ENCODE measurements at regions not wholly inside any gene's neighbourhood (a gene's known extent, or its start where the extent isn't known, plus 50 kb on each side); places are given as distances from the start of the nearest gene placed in this dataset.
"Not testable (repeated sequence)": the region's sequence is repeated elsewhere in the genome, so short reads cannot be mapped to it uniquely, and the experiment has no call there.

GRCh38 chr10:130935897-130936550 is 375.5 kb downstream of the TCERG1L start:
- H3K4me1 ChIP-seq (ENCODE audit: low read depth): no peaks in the 10 kb centered on the region
- no peaks in the 10 kb centered on the region for H3K9me3 ChIP-seq (ENCODE audit: low read depth)
- no peaks in the 10 kb centered on the region for H3K36me3 ChIP-seq
- H3K4me3 ChIP-seq: no peak overlapping the region
- TF ChIP-seq CTCF (IDR thresholded peaks at IDR 0.05; ENCODE audit: low read depth, low read length): no peak
- H3K27me3 ChIP-seq: no peaks in the 10 kb centered on the region
- H3K27ac ChIP-seq: no peak overlapping the region
- no peak for DNase-seq (ENCODE audit: low read depth in 1 of 2, low spot score in 1 of 2)

GRCh38 chr10:130936851-130937250 is 374.7 kb downstream of the TCERG1L start:
- H3K4me1 ChIP-seq (ENCODE audit: low read depth): no peaks in the 10 kb centered on the region
- H3K4me3 ChIP-seq: no peak overlapping the region
- no peaks in the 10 kb centered on the region for H3K9me3 ChIP-seq (ENCODE audit: low read depth)
- H3K27me3 ChIP-seq: no peaks in the 10 kb centered on the region
- H3K36me3 ChIP-seq: no peaks in the 10 kb centered on the region
- no peak overlapping the region for H3K27ac ChIP-seq
- no peak for DNase-seq (ENCODE audit: low read depth in 1 of 2, low spot score in 1 of 2)
- no peak for TF ChIP-seq CTCF (IDR thresholded peaks at IDR 0.05; ENCODE audit: low read depth, low read length)

- Histone ChIP-seq H3K27me3 (no peaks in the 10 kb centered on the region), H3K4me1 (ENCODE audit: low read depth) (no peaks in the 10 kb centered on the region), H3K4me3 (no peak overlapping the region), H3K9me3 (ENCODE audit: low read depth) (no peaks in the 10 kb centered on the region), H3K36me3 (no peaks in the 10 kb centered on the region), H3K27ac (no peak overlapping the region)
- DNase-seq (ENCODE audit: low read depth in 1 of 2, low spot score in 1 of 2): no peak
- TF ChIP-seq CTCF (IDR thresholded peaks at IDR 0.05; ENCODE audit: low read depth, low read length): no peak
These were observed 373.5 kb downstream of the TCERG1L start for GRCh38 chr10:130938051-130938450.

GRCh38 chr10:130938891-130939290 is 372.6 kb downstream of the TCERG1L start:
- not testable (repeated sequence) for H3K27me3 ChIP-seq; H3K9me3 ChIP-seq (ENCODE audit: low read depth); H3K4me1 ChIP-seq (ENCODE audit: low read depth); DNase-seq (ENCODE audit: low read depth in 1 of 2, low spot score in 1 of 2); H3K27ac ChIP-seq; H3K36me3 ChIP-seq; H3K4me3 ChIP-seq

- Histone ChIP-seq H3K27ac (no peak overlapping the region), H3K27me3 (no peaks in the 10 kb centered on the region), H3K4me3 (no peak overlapping the region), H3K4me1 (ENCODE audit: low read depth) (no peaks in the 10 kb centered on the region), H3K36me3 (no peaks in the 10 kb centered on the region), H3K9me3 (ENCODE audit: low read depth) (no peaks in the 10 kb centered on the region)
- no peak for DNase-seq (ENCODE audit: low read depth in 1 of 2, low spot score in 1 of 2)
- TF ChIP-seq CTCF (IDR thresholded peaks at IDR 0.05; ENCODE audit: low read depth, low read length): no peak
These were observed 369.6 kb downstream of the TCERG1L start for GRCh38 chr10:130941886-130942285.

GRCh38 chr10:130952086-130952485 is 359.4 kb downstream of the TCERG1L start:
- Histone ChIP-seq H3K4me3 (no peak overlapping the region), H3K27me3 (no peaks in the 10 kb centered on the region), H3K36me3 (no peaks in the 10 kb centered on the region), H3K4me1 (ENCODE audit: low read depth) (no peaks in the 10 kb centered on the region), H3K27ac (no peak overlapping the region), H3K9me3 (ENCODE audit: low read depth) (no peaks in the 10 kb centered on the region)
- TF ChIP-seq CTCF (IDR thresholded peaks at IDR 0.05; ENCODE audit: low read depth, low read length): no peak
- DNase-seq (ENCODE audit: low read depth in 1 of 2, low spot score in 1 of 2): no peak
